ENCODE measurements at regions not wholly inside any gene's neighbourhood (a gene's known extent, or its start where the extent isn't known, plus 50 kb on each side); places are given as distances from the start of the nearest gene placed in this dataset.

GRCh38 chr16:64542152-64542551, 579.7 kb downstream of the CDH11 start:
- H4K5ac ChIP-seq (ENCODE audit: insufficient read length, low read depth, low read length), result no peak overlapping the region
- H4K8ac ChIP-seq (replicated peaks; ENCODE audit: insufficient read length, low read depth, low read length), result no peak overlapping the region
- Mint-ChIP-seq H3K27ac (no peak overlapping the region), H3K4me1 (0 out of 4 replicates have a peak, but pooled peaks cover 0 to 5% of the 10 kb centered on the region in 2 experiments), H3K4me3 (no peak overlapping the region), H3K36me3 (ENCODE audit: insufficient read depth in 1 of 3, low read depth in 3 of 3) (peaks cover 0 to 13% (median 2%) of the 10 kb centered on the region in 3 experiments; a peak in 4 of 7 replicates), H3K27me3 (ENCODE audit: low read depth) (no peaks in the 10 kb centered on the region), H3K9me3 (peaks cover 2 to 6% of the 10 kb centered on the region in 2 experiments; a peak in 3 of 5 replicates)
- H3K18ac ChIP-seq (ENCODE audit: insufficient read length, low read depth, low read length), result no peak overlapping the region
- H2BK15ac ChIP-seq (ENCODE audit: low read depth, low read length), result no peak overlapping the region
- H2AFZ ChIP-seq (ENCODE audit: low read length), result no peak overlapping the region
- no peak overlapping the region for H2AK5ac ChIP-seq (ENCODE audit: insufficient read length, low read length)
- H3K27ac ChIP-seq (ENCODE audit: insufficient read length, low read depth, low read length), result no peak overlapping the region
- no peaks in the 10 kb centered on the region for H3K9me3 ChIP-seq (ENCODE audit: control insufficient read depth, low read depth, low read length)
- no peaks in the 10 kb centered on the region for H3K4me1 ChIP-seq (ENCODE audit: insufficient read depth, low read length)
- H3K23ac ChIP-seq (ENCODE audit: insufficient read length, low read depth, low read length), result no peak overlapping the region
- no peak for TF ChIP-seq CTCF (conservative IDR thresholded peaks at IDR 0.05)
- H2BK20ac ChIP-seq (ENCODE audit: low read depth, low read length, poor library complexity, severe bottlenecking), result no peak overlapping the region
- no peaks in the 10 kb centered on the region for H3K27me3 ChIP-seq (ENCODE audit: insufficient read depth, low read length)
- H2BK120ac ChIP-seq (ENCODE audit: low read depth, low read length, poor library complexity, severe bottlenecking), result no peak overlapping the region
- no peak overlapping the region for H3K56ac ChIP-seq (ENCODE audit: insufficient read length, low read depth, low read length)
- no peak overlapping the region for H3K9ac ChIP-seq (ENCODE audit: extremely low read depth, insufficient read length, low read length)
- H4K20me1 ChIP-seq (ENCODE audit: control insufficient read depth, insufficient read depth, insufficient read length), result no peaks in the 10 kb centered on the region
- H3K23me2 ChIP-seq (ENCODE audit: insufficient read length, low read depth, low read length, poor library complexity, severe bottlenecking), result no peaks in the 10 kb centered on the region
- H4K91ac ChIP-seq (ENCODE audit: insufficient read length, low read depth, low read length), result no peak overlapping the region
- no peaks in the 10 kb centered on the region for H3K79me1 ChIP-seq (ENCODE audit: insufficient read depth, low read depth, low read length, poor library complexity, severe bottlenecking)
- no peak overlapping the region for H3K4me2 ChIP-seq (ENCODE audit: insufficient read depth, insufficient read length, low read length)
- no peak for DNase-seq
- H3T11ph ChIP-seq (ENCODE audit: low read length), result no peak overlapping the region
- no peak overlapping the region for H3K14ac ChIP-seq (ENCODE audit: insufficient read depth, low read length)
- WGBS (ENCODE audit: extremely low coverage, insufficient read length, low lambda C conversion rate), result no CpG with 5 or more reads among the region's 2 CpGs
- no peaks in the 10 kb centered on the region for H3K79me2 ChIP-seq (ENCODE audit: insufficient read depth, low read length)
- no peak overlapping the region for H2BK5ac ChIP-seq (ENCODE audit: insufficient read length, low read length)
- no peak overlapping the region for H3K4ac ChIP-seq (ENCODE audit: low read depth, low read length)
- no peak overlapping the region for H2BK12ac ChIP-seq (ENCODE audit: insufficient read length, low read depth, low read length)

Measured in H9 (cell line).